ENCODE measurements at regions not wholly inside any gene's neighbourhood (a gene's known extent, or its start where the extent isn't known, plus 50 kb on each side); places are given as distances from the start of the nearest gene placed in this dataset.

- no peak overlapping the region for H3K27ac Mint-ChIP-seq
- no peaks in the 10 kb centered on the region for H3K27me3 ChIP-seq (ENCODE audit: insufficient read depth)
- peaks cover 10% of the 10 kb centered on the region for H3K4me1 Mint-ChIP-seq
- H3K4me1 ChIP-seq (ENCODE audit: insufficient read depth), result peaks cover 11% of the 10 kb centered on the region; the same call in 1 of the 2 replicates
- no peak overlapping the region for H2AFZ ChIP-seq
- no peak for TF ChIP-seq REST (IDR thresholded peaks at IDR 0.05; ENCODE audit: unreplicated experiment)
- TF ChIP-seq CREB1 (CRISPR knock-in tag; IDR thresholded peaks at IDR 0.05; ENCODE audit: low read depth), result no peak
- TF ChIP-seq POLR2AphosphoS5 (IDR thresholded peaks at IDR 0.05; ENCODE audit: low read depth), result no peak
- no peak for TF ChIP-seq ETS1 (IDR thresholded peaks at IDR 0.05)
- TF ChIP-seq JUNB (IDR thresholded peaks at IDR 0.05; ENCODE audit: unreplicated experiment), result no peak
- no peak for TF ChIP-seq ZNF114 (CRISPR knock-in tag; IDR thresholded peaks at IDR 0.05)
- TF ChIP-seq EZH2 (IDR thresholded peaks at IDR 0.05; ENCODE audit: low read depth, unreplicated experiment), result no peak
- TF ChIP-seq STAT1 (IDR thresholded peaks at IDR 0.05; ENCODE audit: unreplicated experiment), result no peak
- TF ChIP-seq CTCF (conservative IDR thresholded peaks at IDR 0.05; ENCODE audit: low read depth in 2 of 2), result no peak
- no peak for TF ChIP-seq NANOG (IDR thresholded peaks at IDR 0.05; ENCODE audit: borderline replicate concordance)
- TF ChIP-seq, protein P1, sequence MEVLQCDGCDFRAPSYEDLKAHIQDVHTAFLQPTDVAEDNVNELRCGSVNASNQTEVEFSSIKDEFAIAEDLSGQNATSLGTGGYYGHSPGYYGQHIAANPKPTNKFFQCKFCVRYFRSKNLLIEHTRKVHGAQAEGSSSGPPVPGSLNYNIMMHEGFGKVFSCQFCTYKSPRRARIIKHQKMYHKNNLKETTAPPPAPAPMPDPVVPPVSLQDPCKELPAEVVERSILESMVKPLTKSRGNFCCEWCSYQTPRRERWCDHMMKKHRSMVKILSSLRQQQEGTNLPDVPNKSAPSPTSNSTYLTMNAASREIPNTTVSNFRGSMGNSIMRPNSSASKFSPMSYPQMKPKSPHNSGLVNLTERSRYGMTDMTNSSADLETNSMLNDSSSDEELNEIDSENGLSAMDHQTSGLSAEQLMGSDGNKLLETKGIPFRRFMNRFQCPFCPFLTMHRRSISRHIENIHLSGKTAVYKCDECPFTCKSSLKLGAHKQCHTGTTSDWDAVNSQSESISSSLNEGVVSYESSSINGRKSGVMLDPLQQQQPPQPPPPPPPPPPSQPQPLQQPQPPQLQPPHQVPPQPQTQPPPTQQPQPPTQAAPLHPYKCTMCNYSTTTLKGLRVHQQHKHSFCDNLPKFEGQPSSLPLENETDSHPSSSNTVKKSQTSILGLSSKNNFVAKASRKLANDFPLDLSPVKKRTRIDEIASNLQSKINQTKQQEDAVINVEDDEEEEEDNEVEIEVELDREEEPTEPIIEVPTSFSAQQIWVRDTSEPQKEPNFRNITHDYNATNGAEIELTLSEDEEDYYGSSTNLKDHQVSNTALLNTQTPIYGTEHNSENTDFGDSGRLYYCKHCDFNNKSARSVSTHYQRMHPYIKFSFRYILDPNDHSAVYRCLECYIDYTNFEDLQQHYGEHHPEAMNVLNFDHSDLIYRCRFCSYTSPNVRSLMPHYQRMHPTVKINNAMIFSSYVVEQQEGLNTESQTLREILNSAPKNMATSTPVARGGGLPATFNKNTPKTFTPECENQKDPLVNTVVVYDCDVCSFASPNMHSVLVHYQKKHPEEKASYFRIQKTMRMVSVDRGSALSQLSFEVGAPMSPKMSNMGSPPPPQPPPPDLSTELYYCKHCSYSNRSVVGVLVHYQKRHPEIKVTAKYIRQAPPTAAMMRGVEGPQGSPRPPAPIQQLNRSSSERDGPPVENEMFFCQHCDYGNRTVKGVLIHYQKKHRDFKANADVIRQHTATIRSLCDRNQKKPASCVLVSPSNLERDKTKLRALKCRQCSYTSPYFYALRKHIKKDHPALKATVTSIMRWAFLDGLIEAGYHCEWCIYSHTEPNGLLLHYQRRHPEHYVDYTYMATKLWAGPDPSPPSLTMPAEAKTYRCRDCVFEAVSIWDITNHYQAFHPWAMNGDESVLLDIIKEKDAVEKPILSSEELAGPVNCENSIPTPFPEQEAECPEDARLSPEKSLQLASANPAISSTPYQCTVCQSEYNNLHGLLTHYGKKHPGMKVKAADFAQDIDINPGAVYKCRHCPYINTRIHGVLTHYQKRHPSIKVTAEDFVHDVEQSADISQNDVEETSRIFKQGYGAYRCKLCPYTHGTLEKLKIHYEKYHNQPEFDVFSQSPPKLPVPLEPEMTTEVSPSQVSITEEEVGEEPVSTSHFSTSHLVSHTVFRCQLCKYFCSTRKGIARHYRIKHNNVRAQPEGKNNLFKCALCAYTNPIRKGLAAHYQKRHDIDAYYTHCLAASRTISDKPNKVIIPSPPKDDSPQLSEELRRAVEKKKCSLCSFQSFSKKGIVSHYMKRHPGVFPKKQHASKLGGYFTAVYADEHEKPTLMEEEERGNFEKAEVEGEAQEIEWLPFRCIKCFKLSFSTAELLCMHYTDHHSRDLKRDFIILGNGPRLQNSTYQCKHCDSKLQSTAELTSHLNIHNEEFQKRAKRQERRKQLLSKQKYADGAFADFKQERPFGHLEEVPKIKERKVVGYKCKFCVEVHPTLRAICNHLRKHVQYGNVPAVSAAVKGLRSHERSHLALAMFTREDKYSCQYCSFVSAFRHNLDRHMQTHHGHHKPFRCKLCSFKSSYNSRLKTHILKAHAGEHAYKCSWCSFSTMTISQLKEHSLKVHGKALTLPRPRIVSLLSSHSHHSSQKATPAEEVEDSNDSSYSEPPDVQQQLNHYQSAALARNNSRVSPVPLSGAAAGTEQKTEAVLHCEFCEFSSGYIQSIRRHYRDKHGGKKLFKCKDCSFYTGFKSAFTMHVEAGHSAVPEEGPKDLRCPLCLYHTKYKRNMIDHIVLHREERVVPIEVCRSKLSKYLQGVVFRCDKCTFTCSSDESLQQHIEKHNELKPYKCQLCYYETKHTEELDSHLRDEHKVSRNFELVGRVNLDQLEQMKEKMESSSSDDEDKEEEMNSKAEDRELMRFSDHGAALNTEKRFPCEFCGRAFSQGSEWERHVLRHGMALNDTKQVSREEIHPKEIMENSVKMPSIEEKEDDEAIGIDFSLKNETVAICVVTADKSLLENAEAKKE (CRISPR knock-in tag; IDR thresholded peaks at IDR 0.05), result no peak
- TF ChIP-seq EZH2phosphoT487 (IDR thresholded peaks at IDR 0.05; ENCODE audit: unreplicated experiment), result no peak
- TF ChIP-seq ZNF331 (CRISPR knock-in tag; IDR thresholded peaks at IDR 0.05; ENCODE audit: low read depth), result no peak
- no peak overlapping the region for H3K4me3 ChIP-seq
- H3F3A ChIP-seq (replicated peaks; ENCODE audit: low read depth), result no peaks in the 10 kb centered on the region
- H3K4me3 Mint-ChIP-seq, result no peak overlapping the region
- peaks cover 10% of the 10 kb centered on the region for H3K36me3 Mint-ChIP-seq (ENCODE audit: low read depth)
- H4K20me1 ChIP-seq (replicated peaks; ENCODE audit: insufficient read depth), result no peaks in the 10 kb centered on the region
- no peak overlapping the region for H3K4me2 ChIP-seq
- H3K27ac ChIP-seq (ENCODE audit: low read depth), result no peak overlapping the region
- no peak for DNase-seq (ENCODE audit: low spot score)
- H3K36me3 ChIP-seq (ENCODE audit: insufficient read depth), result no peaks in the 10 kb centered on the region
- peaks cover 9% of the 10 kb centered on the region; the same call in 1 of the 2 replicates for H3K9me2 ChIP-seq (ENCODE audit: insufficient read depth)
- peaks cover 7% of the 10 kb centered on the region for H3K27me3 Mint-ChIP-seq (ENCODE audit: insufficient read depth, low read depth, poor library complexity)
- ATAC-seq, result no peak
- no peaks in the 10 kb centered on the region for H3K79me2 ChIP-seq (replicated peaks; ENCODE audit: insufficient read depth)
- H3K9me3 Mint-ChIP-seq, result peaks cover 15% of the 10 kb centered on the region
Observed at GRCh38 chr1:38179483-38179882, 132.9 kb upstream of the POU3F1 start.

Measured in GM23338 (cell line).